OCI-LY3 (cell line): ENCODE measurements at regions not wholly inside any gene's neighbourhood (a gene's known extent, or its start where the extent isn't known, plus 50 kb on each side); places are given as distances from the start of the nearest gene placed in this dataset.
"Not testable (repeated sequence)": the region's sequence is repeated elsewhere in the genome, so short reads cannot be mapped to it uniquely, and the experiment has no call there.

Experiments
- CTCF ChIP-seq: fragments of 200-600, 300-600 bp; sonication (generic); IDR thresholded peaks from 2 replicates; pipeline ENCODE4 v1.5.1; 2014; ENCODE audit warnings: antibody characterized with exemption, low read length, low read depth
- EZH2phosphoT487 ChIP-seq: fragments of 200-600 bp; shearing (Covaris generic); IDR thresholded peaks from 2 replicates; pipeline ENCODE4 v1.6.1; 2018; ENCODE audit warnings: antibody characterized with exemption, mixed run types, low read depth

- not testable (repeated sequence) for TF ChIP-seq CTCF, EZH2phosphoT487
These were observed 125.2 kb downstream of the GOSR1 start for GRCh38 chr17:30602396-30602795.
